SK-N-SH treated with all-trans-retinoic acid at 6 μM for 48 hours (cell line): ENCODE measurements at regions not wholly inside any gene's neighbourhood (a gene's known extent, or its start where the extent isn't known, plus 50 kb on each side); places are given as distances from the start of the nearest gene placed in this dataset.
"Not testable (repeated sequence)": the region's sequence is repeated elsewhere in the genome, so short reads cannot be mapped to it uniquely, and the experiment has no call there.

Source experiments
- ATAC-seq: fragments of 200-7000 bp; cut with Tn5 transposase; 3 replicates; pipeline ENCODE4 v1.9.1; 2020; ENCODE audit warnings: mild to moderate bottlenecking, moderate library complexity
- ARNTL ChIP-seq: fragments of 450-650 bp; formaldehyde crosslinking; IDR thresholded peaks from 2 replicates; pipeline ENCODE4 v1.5.0; 2020; ENCODE audit warnings: low read depth, mild to moderate bottlenecking, moderate library complexity, borderline replicate concordance
- CREB5 ChIP-seq: fragments of 250-450 bp; sonication (Bioruptor Pico); IDR thresholded peaks from 2 replicates; pipeline ENCODE4 v1.5.1; 2020; ENCODE audit warnings: low read depth, mild to moderate bottlenecking, moderate library complexity
- CSDC2 ChIP-seq: fragments of 250-450 bp; sonication (Bioruptor Pico); IDR thresholded peaks from 2 replicates; pipeline ENCODE4 v1.5.0; 2020; ENCODE audit warnings: mild to moderate bottlenecking, moderate library complexity
- CSRNP3 ChIP-seq: fragments of 250-450 bp; sonication (Bioruptor Pico); IDR thresholded peaks from 2 replicates; pipeline ENCODE4 v1.5.1; 2021; ENCODE audit warnings: mild to moderate bottlenecking, moderate library complexity
- GLIS3 ChIP-seq: fragments of 250-450 bp; sonication (Bioruptor Pico); IDR thresholded peaks from 2 replicates; pipeline ENCODE4 v1.5.0; 2020; ENCODE audit warnings: mild to moderate bottlenecking, moderate library complexity
- ISL1 ChIP-seq: fragments of 250-450 bp; sonication (Bioruptor Pico); IDR thresholded peaks from 2 replicates; pipeline ENCODE4 v2.1.2; 2022; ENCODE audit warnings: mild to moderate bottlenecking, moderate library complexity
- OSR1 ChIP-seq: fragments of 250-450 bp; sonication (Bioruptor Pico); IDR thresholded peaks from 2 replicates; pipeline ENCODE4 v1.8.0; 2022; ENCODE audit warnings: moderate library complexity, mild to moderate bottlenecking, inconsistent platforms
- PATZ1 ChIP-seq: fragments of 250-450 bp; sonication (Bioruptor Pico); IDR thresholded peaks from 2 replicates; pipeline ENCODE4 v1.8.0; 2020; ENCODE audit warnings: mild to moderate bottlenecking, moderate library complexity, borderline replicate concordance
- POU6F1 ChIP-seq: fragments of 250-450 bp; sonication (Bioruptor Pico); IDR thresholded peaks from 2 replicates; pipeline ENCODE4 v1.8.0; 2021; ENCODE audit warnings: low read depth, mild to moderate bottlenecking, moderate library complexity, borderline replicate concordance
- PPARA ChIP-seq: fragments of 250-450 bp; sonication (Bioruptor Pico); IDR thresholded peaks from 2 replicates; pipeline ENCODE4 v1.5.0; 2020; ENCODE audit warnings: mild to moderate bottlenecking, borderline replicate concordance
- RARB ChIP-seq: fragments of 250-450 bp; sonication (Bioruptor Pico); IDR thresholded peaks from 2 replicates; pipeline ENCODE4 v1.8.0; 2021; ENCODE audit warnings: mild to moderate bottlenecking, moderate library complexity
- SNAI2 ChIP-seq: fragments of 250-450 bp; sonication (Bioruptor Pico); IDR thresholded peaks from 2 replicates; pipeline ENCODE4 v1.5.0; 2020; ENCODE audit warnings: mild to moderate bottlenecking, moderate library complexity
- TCF4 ChIP-seq: fragments of 250-450 bp; sonication (Bioruptor Pico); IDR thresholded peaks from 2 replicates; pipeline ENCODE4 v1.8.0; 2021; ENCODE audit warnings: mild to moderate bottlenecking, moderate library complexity, borderline replicate concordance
- TOX ChIP-seq: fragments of 250-450 bp; sonication (Bioruptor Pico); IDR thresholded peaks from 2 replicates; pipeline ENCODE4 v1.8.0; 2021; ENCODE audit warnings: mild to moderate bottlenecking, moderate library complexity, borderline replicate concordance
- TSHZ2 ChIP-seq: fragments of 250-450 bp; sonication (Bioruptor Pico); IDR thresholded peaks from 2 replicates; pipeline ENCODE4 v1.5.0; 2020; ENCODE audit warnings: mild to moderate bottlenecking, moderate library complexity
- ZC3H10 ChIP-seq: fragments of 250-450 bp; sonication (Bioruptor Pico); IDR thresholded peaks from 2 replicates; pipeline ENCODE4 v1.5.1; 2021; ENCODE audit warnings: mild to moderate bottlenecking, moderate library complexity
- ZFP30 ChIP-seq: fragments of 450-650 bp; formaldehyde crosslinking; IDR thresholded peaks from 2 replicates; pipeline ENCODE4 v1.5.0; 2022; ENCODE audit warnings: mild to moderate bottlenecking, moderate library complexity
- ZNF565 ChIP-seq: fragments of 450-650 bp; formaldehyde crosslinking; conservative IDR thresholded peaks from 2 replicates; pipeline ENCODE4 v1.5.0; 2020; ENCODE audit warnings: low read depth, mild to moderate bottlenecking, moderate library complexity
- ZNF70 ChIP-seq: fragments of 450-650 bp; formaldehyde crosslinking; IDR thresholded peaks from 2 replicates; pipeline ENCODE4 v1.5.0; 2020; ENCODE audit warnings: mild to moderate bottlenecking, moderate library complexity

GRCh38 chr9:22189471-22189870 is 180.4 kb upstream of the CDKN2B start:
- no peak for ATAC-seq
- no peak for TF ChIP-seq PPARA (CRISPR knock-in tag)
- TF ChIP-seq TSHZ2 = no peak
- no peak for TF ChIP-seq ZC3H10
- no peak for TF ChIP-seq ARNTL (CRISPR knock-in tag)
- no peak for TF ChIP-seq SNAI2
- TF ChIP-seq ZNF565 (CRISPR knock-in tag) = no peak
- no peak for TF ChIP-seq PATZ1
- no peak for TF ChIP-seq ZFP30
- TF ChIP-seq TOX (CRISPR knock-in tag) = no peak
- no peak for TF ChIP-seq CSDC2
- no peak for TF ChIP-seq POU6F1
- no peak for TF ChIP-seq GLIS3 (CRISPR knock-in tag)
- TF ChIP-seq CSRNP3 = no peak
- TF ChIP-seq ISL1 (CRISPR knock-in tag) = no peak
- TF ChIP-seq CREB5 = no peak
- no peak for TF ChIP-seq OSR1 (CRISPR knock-in tag)
- no peak for TF ChIP-seq ZNF70 (CRISPR knock-in tag)
- TF ChIP-seq, all 23 proteins: peak for 0

- not testable (repeated sequence) for ATAC-seq
Observed at GRCh38 chr9:22197000-22197399, 187.9 kb upstream of the CDKN2B start.

- ATAC-seq = no peak
- no peak for TF ChIP-seq CSDC2
- no peak for TF ChIP-seq ARNTL (CRISPR knock-in tag)
- no peak for TF ChIP-seq SNAI2
- TF ChIP-seq PATZ1 = no peak
- no peak for TF ChIP-seq ZC3H10
- TF ChIP-seq TCF4 (CRISPR knock-in tag) = no peak
- TF ChIP-seq CREB5 = no peak
- TF ChIP-seq TOX (CRISPR knock-in tag) = no peak
- TF ChIP-seq POU6F1 = no peak
- TF ChIP-seq RARB (CRISPR knock-in tag) = no peak
- TF ChIP-seq CSRNP3 = no peak
- TF ChIP-seq ZFP30 = no peak
- TF ChIP-seq, all 23 proteins: peak for 0
Observed at GRCh38 chr9:22198681-22199080, 189.6 kb upstream of the CDKN2B start.
